ENCODE measurements at regions not wholly inside any gene's neighbourhood (a gene's known extent, or its start where the extent isn't known, plus 50 kb on each side); places are given as distances from the start of the nearest gene placed in this dataset.

DNA sequence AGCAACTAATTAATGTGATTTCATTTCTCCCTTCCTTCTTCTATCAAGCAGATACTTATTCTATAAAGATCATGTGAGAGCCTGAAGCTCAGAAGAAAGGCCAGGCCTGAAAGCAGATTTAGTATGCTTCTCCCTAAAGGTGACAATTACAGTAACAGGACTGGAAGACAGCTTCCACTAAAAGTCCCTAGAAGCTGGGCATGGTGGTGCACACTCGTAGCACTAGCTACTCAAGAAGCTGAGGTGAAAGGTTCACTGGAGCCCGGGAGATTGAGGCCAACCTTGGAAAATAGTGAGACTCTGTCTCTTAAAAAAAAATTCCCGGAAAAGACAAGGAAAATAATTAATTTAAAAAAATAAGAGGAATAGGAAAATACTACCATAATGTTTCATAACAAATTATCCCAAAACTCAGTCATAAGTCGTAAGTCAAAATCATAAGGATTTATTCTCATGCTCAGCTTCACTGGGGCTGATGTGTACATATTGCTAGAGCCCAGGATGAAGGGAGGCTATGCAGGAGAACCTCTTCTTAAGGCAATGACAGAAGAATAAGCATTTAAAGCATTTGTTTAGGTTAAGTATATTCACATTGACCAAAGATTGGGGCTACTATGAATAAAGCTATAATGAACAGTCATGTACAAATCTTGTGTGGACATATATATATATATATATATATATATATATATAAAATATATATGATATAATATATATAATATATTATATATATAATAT, 210.8 kb upstream of the SMARCA2 start:
- Histone ChIP-seq H3K9ac (ENCODE audit: low read length) (no peak overlapping the region), H3K9me2 (ENCODE audit: low read depth, low read length) (no peaks in the 10 kb centered on the region), H4K20me1 (ENCODE audit: insufficient read depth, low read length) (no peaks in the 10 kb centered on the region), H3K27ac (ENCODE audit: low read depth, low read length, poor library complexity, severe bottlenecking) (no peak overlapping the region), H3K4me1 (ENCODE audit: insufficient read depth, low read length, severe bottlenecking) (no peaks in the 10 kb centered on the region), H3K4me2 (ENCODE audit: low read length) (no peak overlapping the region), H3K27me3 (ENCODE audit: insufficient read depth, low read length) (no peaks in the 10 kb centered on the region), H3F3A (ENCODE audit: insufficient read depth, low read length) (no peaks in the 10 kb centered on the region), H3K4me3 (ENCODE audit: low read depth, low read length, poor library complexity, severe bottlenecking) (no peak overlapping the region), H2AFZ (ENCODE audit: low read length) (no peak overlapping the region), H3K9me3 (ENCODE audit: low read length) (no peaks in the 10 kb centered on the region), H3K79me2 (ENCODE audit: insufficient read depth, low read length) (no peaks in the 10 kb centered on the region), H3K36me3 (ENCODE audit: insufficient read depth, low read length) (no peaks in the 10 kb centered on the region)
- TF ChIP-seq, protein P1, sequence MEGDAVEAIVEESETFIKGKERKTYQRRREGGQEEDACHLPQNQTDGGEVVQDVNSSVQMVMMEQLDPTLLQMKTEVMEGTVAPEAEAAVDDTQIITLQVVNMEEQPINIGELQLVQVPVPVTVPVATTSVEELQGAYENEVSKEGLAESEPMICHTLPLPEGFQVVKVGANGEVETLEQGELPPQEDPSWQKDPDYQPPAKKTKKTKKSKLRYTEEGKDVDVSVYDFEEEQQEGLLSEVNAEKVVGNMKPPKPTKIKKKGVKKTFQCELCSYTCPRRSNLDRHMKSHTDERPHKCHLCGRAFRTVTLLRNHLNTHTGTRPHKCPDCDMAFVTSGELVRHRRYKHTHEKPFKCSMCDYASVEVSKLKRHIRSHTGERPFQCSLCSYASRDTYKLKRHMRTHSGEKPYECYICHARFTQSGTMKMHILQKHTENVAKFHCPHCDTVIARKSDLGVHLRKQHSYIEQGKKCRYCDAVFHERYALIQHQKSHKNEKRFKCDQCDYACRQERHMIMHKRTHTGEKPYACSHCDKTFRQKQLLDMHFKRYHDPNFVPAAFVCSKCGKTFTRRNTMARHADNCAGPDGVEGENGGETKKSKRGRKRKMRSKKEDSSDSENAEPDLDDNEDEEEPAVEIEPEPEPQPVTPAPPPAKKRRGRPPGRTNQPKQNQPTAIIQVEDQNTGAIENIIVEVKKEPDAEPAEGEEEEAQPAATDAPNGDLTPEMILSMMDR (IDR thresholded peaks at IDR 0.05; ENCODE audit: low read length): no peak
- TF ChIP-seq EZH2 (IDR thresholded peaks at IDR 0.05; ENCODE audit: borderline replicate concordance, low read length): no peak

- no peaks in the 10 kb centered on the region for H3F3A ChIP-seq (ENCODE audit: insufficient read depth, low read length)
- no peak overlapping the region for H2AFZ ChIP-seq (ENCODE audit: low read length)
- H3K27me3 ChIP-seq (ENCODE audit: insufficient read depth, low read length): no peaks in the 10 kb centered on the region; the same call in 1 of the 2 replicates
- no peaks in the 10 kb centered on the region for H3K4me1 ChIP-seq (ENCODE audit: insufficient read depth, low read length, severe bottlenecking)
- no peaks in the 10 kb centered on the region for H3K79me2 ChIP-seq (ENCODE audit: insufficient read depth, low read length)
- H4K20me1 ChIP-seq (ENCODE audit: insufficient read depth, low read length): no peaks in the 10 kb centered on the region
- no peak for TF ChIP-seq EZH2 (IDR thresholded peaks at IDR 0.05; ENCODE audit: borderline replicate concordance, low read length)
- TF ChIP-seq, protein P1 (IDR thresholded peaks at IDR 0.05; ENCODE audit: low read length): no peak
- H3K4me2 ChIP-seq (ENCODE audit: low read length): no peak overlapping the region
- no peak overlapping the region for H3K27ac ChIP-seq (ENCODE audit: low read depth, low read length, poor library complexity, severe bottlenecking)
- no peak overlapping the region for H3K9ac ChIP-seq (ENCODE audit: low read length)
- H3K9me3 ChIP-seq (ENCODE audit: low read length): no peaks in the 10 kb centered on the region
- H3K9me2 ChIP-seq (ENCODE audit: low read depth, low read length): no peaks in the 10 kb centered on the region
- H3K4me3 ChIP-seq (ENCODE audit: low read depth, low read length, poor library complexity, severe bottlenecking): no peak overlapping the region
- H3K36me3 ChIP-seq (ENCODE audit: insufficient read depth, low read length): no peaks in the 10 kb centered on the region
Observed at GRCh38 chr9:1829719-1830118, 185.4 kb upstream of the SMARCA2 start.

DNA sequence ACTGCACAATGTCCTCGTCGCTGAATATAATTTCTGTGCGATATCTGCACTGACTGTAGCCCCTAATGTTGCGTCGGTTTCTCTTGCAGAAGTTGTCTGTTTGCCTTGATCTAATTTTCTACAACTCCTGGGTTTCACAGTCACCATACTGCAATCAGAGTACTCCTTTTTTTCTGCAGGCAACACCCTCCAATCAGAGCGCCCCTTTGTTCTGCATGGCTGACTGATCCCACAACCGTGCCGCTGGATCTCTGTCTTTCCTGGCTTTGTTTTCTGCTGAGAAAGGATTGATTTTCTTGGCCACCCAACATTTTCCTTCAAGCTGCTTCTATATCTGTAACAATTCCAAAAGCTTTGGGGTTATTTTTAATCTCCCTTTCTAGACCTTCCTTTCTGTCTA, 182.2 kb upstream of the SMARCA2 start:
- no peak overlapping the region for H2AFZ ChIP-seq (ENCODE audit: low read length)
- no peak overlapping the region for H3K9ac ChIP-seq (ENCODE audit: low read length)
- no peak for TF ChIP-seq EZH2 (IDR thresholded peaks at IDR 0.05; ENCODE audit: borderline replicate concordance, low read length)
- TF ChIP-seq, protein P1 (IDR thresholded peaks at IDR 0.05; ENCODE audit: low read length): no peak
- no peaks in the 10 kb centered on the region for H3F3A ChIP-seq (ENCODE audit: insufficient read depth, low read length)
- no peaks in the 10 kb centered on the region for H3K4me1 ChIP-seq (ENCODE audit: insufficient read depth, low read length, severe bottlenecking)
- no peaks in the 10 kb centered on the region for H3K79me2 ChIP-seq (ENCODE audit: insufficient read depth, low read length)
- no peak overlapping the region for H3K4me2 ChIP-seq (ENCODE audit: low read length)
- no peaks in the 10 kb centered on the region for H4K20me1 ChIP-seq (ENCODE audit: insufficient read depth, low read length)
- no peaks in the 10 kb centered on the region for H3K9me3 ChIP-seq (ENCODE audit: low read length)
- no peaks in the 10 kb centered on the region for H3K9me2 ChIP-seq (ENCODE audit: low read depth, low read length)
- H3K27me3 ChIP-seq (ENCODE audit: insufficient read depth, low read length): no peaks in the 10 kb centered on the region
- no peak overlapping the region for H3K4me3 ChIP-seq (ENCODE audit: low read depth, low read length, poor library complexity, severe bottlenecking)
- no peak overlapping the region for H3K27ac ChIP-seq (ENCODE audit: low read depth, low read length, poor library complexity, severe bottlenecking)
- H3K36me3 ChIP-seq (ENCODE audit: insufficient read depth, low read length): no peaks in the 10 kb centered on the region

Data from OCI-LY1 (cell line).